NCI-H2196 (cell line): ENCODE measurements at regions not wholly inside any gene's neighbourhood (a gene's known extent, or its start where the extent isn't known, plus 50 kb on each side); places are given as distances from the start of the nearest gene placed in this dataset.
"Not testable (repeated sequence)": the region's sequence is repeated elsewhere in the genome, so short reads cannot be mapped to it uniquely, and the experiment has no call there.

Source experiments
- DNase-seq: peaks from one replicate; lab custom pipeline; 2025; ENCODE audit not compliant: unreplicated experiment; lab: John Stamatoyannopoulos, UW

DNA sequence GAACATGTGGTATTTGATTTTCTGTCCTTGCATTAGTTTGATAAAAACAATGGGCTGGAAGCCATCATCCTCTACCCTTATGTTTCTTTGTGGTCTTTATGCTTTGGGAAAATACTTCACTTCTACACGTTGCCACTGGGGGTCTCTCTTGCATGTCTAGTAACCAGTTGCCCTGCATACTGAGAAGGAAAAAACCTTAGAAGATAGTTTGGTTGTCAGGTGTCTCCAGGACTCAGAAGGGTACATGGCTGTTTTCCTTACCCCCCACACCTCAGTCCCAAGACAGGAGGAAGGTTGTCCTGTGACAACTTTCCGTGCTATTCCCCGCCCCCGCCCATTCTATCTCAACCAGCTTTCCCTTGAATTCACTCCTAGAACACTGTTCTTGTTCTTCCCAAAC, 62.1 kb upstream of the LANCL3 start:
- DNase-seq: peak; percentile 1

DNA sequence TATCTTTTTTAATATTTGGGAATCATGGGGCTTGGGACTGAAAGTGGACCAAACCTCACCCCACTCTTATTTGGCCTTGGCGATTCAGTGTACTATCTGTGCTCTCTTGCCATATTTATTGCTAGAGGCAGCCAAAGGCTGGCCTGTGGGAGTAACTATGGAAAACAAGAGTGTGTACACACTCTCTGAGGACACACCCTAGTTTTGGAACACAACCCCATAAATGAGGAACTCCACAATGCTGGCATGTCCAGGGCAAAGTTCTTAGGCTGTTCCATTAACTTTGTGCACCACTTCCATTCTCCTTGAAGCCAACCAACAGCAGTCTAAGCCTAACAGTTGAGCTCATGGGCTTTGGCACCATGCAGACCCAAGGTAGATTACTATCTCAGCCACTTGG, 54.9 kb upstream of the LANCL3 start:
- DNase-seq: not testable (repeated sequence)

DNA sequence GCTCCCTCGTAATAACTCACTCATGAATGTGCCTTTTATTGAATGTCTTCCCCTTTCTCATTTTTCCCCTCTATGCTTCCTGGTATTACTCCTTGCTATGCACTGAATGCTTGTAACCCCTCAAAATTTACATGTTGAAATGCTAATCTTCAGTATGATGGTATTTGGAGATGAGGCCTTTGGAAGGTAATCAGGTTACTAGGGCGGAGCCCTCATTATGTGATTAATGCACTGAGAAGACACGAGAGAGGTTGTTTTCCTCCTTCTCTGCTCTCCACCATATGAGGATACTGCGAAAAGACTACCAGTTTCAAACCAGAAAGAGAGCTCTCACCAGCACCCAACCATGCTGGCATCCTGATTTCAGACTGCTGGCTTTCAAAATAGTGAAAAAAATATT, 52.2 kb upstream of the LANCL3 start:
- not testable (repeated sequence) for DNase-seq

DNA sequence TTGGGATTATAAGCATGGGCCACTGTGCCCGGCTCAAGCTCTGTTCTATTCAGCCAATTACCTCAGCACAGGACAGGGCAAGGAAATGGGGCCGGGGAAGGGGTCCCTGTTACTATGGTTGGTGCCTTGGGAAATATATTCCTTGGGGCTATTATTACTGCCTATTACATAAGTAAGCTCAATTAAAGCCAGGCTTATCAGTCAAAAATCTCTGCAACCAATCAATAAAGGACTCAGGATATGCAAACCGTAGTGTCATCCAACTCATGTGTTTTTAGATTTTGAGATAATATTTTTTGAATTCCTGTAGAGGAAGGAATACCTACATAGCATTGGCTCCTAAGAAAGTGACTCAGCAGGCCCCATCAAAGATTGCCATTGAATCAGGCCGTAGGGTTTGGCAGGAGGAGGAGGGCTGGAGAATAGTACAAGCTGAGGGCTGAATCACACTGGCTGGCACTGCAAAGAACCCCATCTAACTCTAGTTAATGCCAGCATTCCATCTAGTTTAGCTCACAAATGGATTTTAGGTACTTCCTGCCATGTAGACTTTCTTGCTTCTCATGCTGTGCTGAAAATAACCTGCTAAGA, 50.5 kb upstream of the LANCL3 start:
- not testable (repeated sequence) for DNase-seq
